ENCODE measurements at regions not wholly inside any gene's neighbourhood (a gene's known extent, or its start where the extent isn't known, plus 50 kb on each side); places are given as distances from the start of the nearest gene placed in this dataset.

- DNase-seq: no peak
These were observed 556.0 kb upstream of the JAG1 start for GRCh38 chr20:11229772-11230171.

GRCh38 chr20:11230999-11231398, 557.2 kb upstream of the JAG1 start:
- DNase-seq: no peak

- DNase-seq: no peak
These were observed 558.2 kb upstream of the JAG1 start for GRCh38 chr20:11231742-11232648.

GRCh38 chr20:11232896-11233295, 559.1 kb upstream of the JAG1 start:
- DNase-seq: no peak

GRCh38 chr20:11234181-11234580, 560.4 kb upstream of the JAG1 start:
- no peak for DNase-seq

- peak; percentile 52 for DNase-seq
These were observed 560.8 kb upstream of the JAG1 start for GRCh38 chr20:11234608-11235007.

- DNase-seq: no peak
These were observed 561.3 kb upstream of the JAG1 start for GRCh38 chr20:11235058-11235457.

GRCh38 chr20:11242320-11242719, 568.5 kb upstream of the JAG1 start:
- DNase-seq: no peak

GRCh38 chr20:11245431-11245830, 571.6 kb upstream of the JAG1 start:
- no peak for DNase-seq

GRCh38 chr20:11246251-11246775, 572.5 kb upstream of the JAG1 start:
- no peak for DNase-seq

- DNase-seq: no peak
These were observed 573.5 kb upstream of the JAG1 start for GRCh38 chr20:11247046-11248010.

- no peak for DNase-seq
These were observed 574.2 kb upstream of the JAG1 start for GRCh38 chr20:11248011-11248409.

- DNase-seq: no peak
These were observed 575.2 kb upstream of the JAG1 start for GRCh38 chr20:11248687-11249638.

- no peak for DNase-seq
These were observed 575.9 kb upstream of the JAG1 start for GRCh38 chr20:11249683-11250082.

GRCh38 chr20:11252447-11252846, 578.6 kb upstream of the JAG1 start:
- no peak for DNase-seq

GRCh38 chr20:11255455-11255854, 581.7 kb upstream of the JAG1 start:
- no peak for DNase-seq

GRCh38 chr20:11255860-11256259, 582.1 kb upstream of the JAG1 start:
- no peak for DNase-seq

GRCh38 chr20:11260611-11261010, 586.8 kb upstream of the JAG1 start:
- DNase-seq: no peak

- DNase-seq: no peak
These were observed 587.8 kb upstream of the JAG1 start for GRCh38 chr20:11261533-11262000.

- no peak for DNase-seq
These were observed 592.8 kb upstream of the JAG1 start for GRCh38 chr20:11266571-11266970.

GRCh38 chr20:11267131-11267761, 593.4 kb upstream of the JAG1 start:
- DNase-seq: no peak
